ENCODE measurements at regions not wholly inside any gene's neighbourhood (a gene's known extent, or its start where the extent isn't known, plus 50 kb on each side); places are given as distances from the start of the nearest gene placed in this dataset.

DNA sequence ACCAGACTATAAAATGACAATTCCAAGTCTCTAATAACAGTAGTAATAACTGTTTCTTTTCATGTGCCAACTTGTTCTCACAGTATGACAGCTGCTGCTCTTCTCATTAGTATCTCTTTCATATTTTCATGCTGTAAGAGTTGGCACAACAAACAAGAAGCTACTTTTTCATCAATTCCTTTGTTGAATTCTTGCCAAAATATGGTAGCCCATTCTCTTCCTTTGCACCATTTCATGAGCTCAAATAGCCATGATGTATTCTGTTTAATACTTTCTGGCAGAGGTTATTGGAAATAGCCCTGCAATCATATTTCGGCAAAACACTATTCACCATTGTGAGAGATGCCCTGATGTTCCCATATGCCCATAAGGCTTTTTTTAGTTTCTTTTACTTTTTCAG, 1100.7 kb downstream of the TRHDE start:
- no peak for DNase-seq (ENCODE audit: low read depth)
- no peak overlapping the region for H3K4me3 ChIP-seq (ENCODE audit: low read depth, low read length)
- TF ChIP-seq, protein P1, sequence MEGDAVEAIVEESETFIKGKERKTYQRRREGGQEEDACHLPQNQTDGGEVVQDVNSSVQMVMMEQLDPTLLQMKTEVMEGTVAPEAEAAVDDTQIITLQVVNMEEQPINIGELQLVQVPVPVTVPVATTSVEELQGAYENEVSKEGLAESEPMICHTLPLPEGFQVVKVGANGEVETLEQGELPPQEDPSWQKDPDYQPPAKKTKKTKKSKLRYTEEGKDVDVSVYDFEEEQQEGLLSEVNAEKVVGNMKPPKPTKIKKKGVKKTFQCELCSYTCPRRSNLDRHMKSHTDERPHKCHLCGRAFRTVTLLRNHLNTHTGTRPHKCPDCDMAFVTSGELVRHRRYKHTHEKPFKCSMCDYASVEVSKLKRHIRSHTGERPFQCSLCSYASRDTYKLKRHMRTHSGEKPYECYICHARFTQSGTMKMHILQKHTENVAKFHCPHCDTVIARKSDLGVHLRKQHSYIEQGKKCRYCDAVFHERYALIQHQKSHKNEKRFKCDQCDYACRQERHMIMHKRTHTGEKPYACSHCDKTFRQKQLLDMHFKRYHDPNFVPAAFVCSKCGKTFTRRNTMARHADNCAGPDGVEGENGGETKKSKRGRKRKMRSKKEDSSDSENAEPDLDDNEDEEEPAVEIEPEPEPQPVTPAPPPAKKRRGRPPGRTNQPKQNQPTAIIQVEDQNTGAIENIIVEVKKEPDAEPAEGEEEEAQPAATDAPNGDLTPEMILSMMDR (IDR thresholded peaks at IDR 0.05; ENCODE audit: insufficient read depth, low read length): no peak

- no peak overlapping the region for H3K4me3 ChIP-seq (ENCODE audit: low read depth, low read length)
- no peak for DNase-seq (ENCODE audit: low read depth)
- TF ChIP-seq, protein P1 (IDR thresholded peaks at IDR 0.05; ENCODE audit: insufficient read depth, low read length): no peak
These were observed 1102.2 kb downstream of the TRHDE start for GRCh38 chr12:73374360-73374759.

GRCh38 chr12:73383584-73384222, 1111.5 kb downstream of the TRHDE start:
- H3K4me3 ChIP-seq (ENCODE audit: low read depth, low read length): no peak overlapping the region
- TF ChIP-seq, protein P1 (IDR thresholded peaks at IDR 0.05; ENCODE audit: insufficient read depth, low read length): no peak
- DNase-seq (ENCODE audit: low read depth): no peak

DNA sequence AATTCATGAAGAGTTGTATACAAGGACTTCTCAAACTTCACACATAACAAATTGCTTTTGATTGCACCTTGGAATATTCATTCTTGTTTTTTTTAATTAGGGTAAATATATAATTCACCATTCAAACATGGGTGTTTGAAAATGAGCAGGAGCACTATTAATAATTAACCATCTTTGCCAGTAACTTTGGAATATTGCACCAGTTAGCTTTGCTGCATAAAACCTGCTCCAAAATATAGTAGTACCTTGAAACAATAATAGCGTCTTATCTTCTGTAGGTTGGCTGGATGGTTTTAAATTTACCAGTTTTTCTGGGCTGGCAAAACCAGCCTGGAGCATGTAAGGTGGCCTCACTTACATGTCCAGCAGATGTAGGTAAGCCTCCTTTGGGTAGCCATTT, 1112.4 kb downstream of the TRHDE start:
- DNase-seq (ENCODE audit: low read depth): no peak
- H3K4me3 ChIP-seq (ENCODE audit: low read depth, low read length): no peak overlapping the region
- TF ChIP-seq, protein P1 (IDR thresholded peaks at IDR 0.05; ENCODE audit: insufficient read depth, low read length): no peak

- TF ChIP-seq, protein P1 (IDR thresholded peaks at IDR 0.05; ENCODE audit: insufficient read depth, low read length): no peak
- DNase-seq (ENCODE audit: low read depth): no peak
- no peak overlapping the region for H3K4me3 ChIP-seq (ENCODE audit: low read depth, low read length)
These were observed 1118.1 kb downstream of the TRHDE start for GRCh38 chr12:73390261-73390660.

DNA sequence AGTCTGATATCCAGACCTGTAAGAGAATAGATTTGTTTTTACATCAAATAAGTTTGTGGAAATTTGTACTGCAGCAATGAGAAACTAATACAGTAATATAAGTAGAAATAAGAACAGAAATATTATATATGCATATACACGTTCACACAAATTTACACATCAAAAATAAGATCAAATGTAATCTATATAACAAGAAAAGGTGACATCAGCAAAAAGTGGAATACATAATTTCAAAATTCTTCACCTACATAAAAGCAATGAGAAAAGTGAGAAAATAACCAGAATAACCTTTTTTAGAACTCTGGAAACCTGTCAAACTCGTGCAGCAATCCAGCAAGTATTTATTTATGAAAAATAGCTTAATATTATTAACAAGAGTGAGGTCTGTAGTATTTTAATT, 1124.6 kb upstream of the ATXN7L3B start:
- TF ChIP-seq, protein P1 (IDR thresholded peaks at IDR 0.05; ENCODE audit: insufficient read depth, low read length): no peak
- no peak for DNase-seq (ENCODE audit: low read depth)
- H3K4me3 ChIP-seq (ENCODE audit: low read depth, low read length): no peak overlapping the region

- TF ChIP-seq, protein P1 (IDR thresholded peaks at IDR 0.05; ENCODE audit: insufficient read depth, low read length): no peak
- no peak overlapping the region for H3K4me3 ChIP-seq (ENCODE audit: low read depth, low read length)
- DNase-seq (ENCODE audit: low read depth): no peak
These were observed 1123.7 kb upstream of the ATXN7L3B start for GRCh38 chr12:73413974-73414373.

Data from fibroblast of the aortic adventitia (primary cell).